ENCODE measurements at regions not wholly inside any gene's neighbourhood (a gene's known extent, or its start where the extent isn't known, plus 50 kb on each side); places are given as distances from the start of the nearest gene placed in this dataset.

DNA sequence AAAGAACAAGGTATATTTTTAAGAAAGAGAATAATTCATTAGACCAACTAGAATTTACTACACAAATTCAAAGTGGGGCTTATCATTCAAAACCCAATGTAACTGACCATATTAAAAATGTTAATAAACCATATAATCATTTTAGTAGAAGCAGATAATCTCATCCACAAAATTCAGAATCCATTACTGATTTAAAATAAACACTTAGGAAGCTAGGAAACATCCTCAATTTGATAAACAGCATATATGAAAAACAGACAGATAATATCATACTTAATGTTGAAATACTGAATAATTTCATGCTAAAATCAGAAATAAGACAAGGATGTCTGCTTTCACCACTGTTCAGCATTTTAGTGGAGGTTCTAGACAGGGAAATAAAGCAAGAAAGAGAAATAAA, 902.8 kb upstream of the PHF14 start:
- no peaks in the 10 kb centered on the region for H4K20me1 ChIP-seq (ENCODE audit: control insufficient read depth, extremely low read depth, insufficient read depth, low read length)
- no peak for TF ChIP-seq CTCF (optimal IDR thresholded peaks at IDR 0.05 in 1 of 3, IDR thresholded peaks at IDR 0.05 in 1 of 3, conservative IDR thresholded peaks at IDR 0.05 in 1 of 3; ENCODE audit: extremely low read depth in 1 of 3, insufficient read depth in 2 of 3, low read length in 3 of 3)
- no peak for TF ChIP-seq EZH2 (IDR thresholded peaks at IDR 0.05; ENCODE audit: low read length)
- H3K9me1 ChIP-seq (ENCODE audit: control insufficient read depth, extremely low read depth, insufficient read depth, low read length), result no peaks in the 10 kb centered on the region
- no peak overlapping the region for H2AFZ ChIP-seq (ENCODE audit: control insufficient read depth, low read length)
- FAIRE-seq (no peak), DNase-seq (ENCODE audit: low read depth, low spot score) (no peak)
- no peak overlapping the region for H3K4me3 ChIP-seq (ENCODE audit: control insufficient read depth in 2 of 3, extremely low read depth in 1 of 3, insufficient read depth in 2 of 3, low read depth in 1 of 3, low read length in 3 of 3)
- no peaks in the 10 kb centered on the region for H3K9me3 ChIP-seq (ENCODE audit: control insufficient read depth, low read depth, low read length)
- no peak overlapping the region for H3K27ac ChIP-seq (ENCODE audit: control insufficient read depth, insufficient read depth, low read length)
- H3K4me2 ChIP-seq (ENCODE audit: control insufficient read depth, extremely low read depth, insufficient read depth, low read depth, low read length), result no peak overlapping the region
- dilution Hi-C loops (cut with MboI; ENCODE audit: extremely low pct_ligation_motif_present, low sequenced_read_pairs), result no loop called here
- no peaks in the 10 kb centered on the region for H3K79me2 ChIP-seq (ENCODE audit: control insufficient read depth, insufficient read depth, low read length)
- H3K36me3 ChIP-seq (ENCODE audit: control insufficient read depth in 2 of 2, extremely low read depth in 1 of 2, insufficient read depth in 2 of 2, low read length in 2 of 2), result no peaks in the 10 kb centered on the region
- no peak overlapping the region for H3K9ac ChIP-seq (ENCODE audit: control insufficient read depth, extremely low read depth, insufficient read depth, low read length)
- no peaks in the 10 kb centered on the region for H3K27me3 ChIP-seq (ENCODE audit: control insufficient read depth, extremely low read depth, insufficient read depth, low read length)
- H3K4me1 ChIP-seq (ENCODE audit: control insufficient read depth, extremely low read depth, insufficient read depth, low read length), result no peaks in the 10 kb centered on the region

DNA sequence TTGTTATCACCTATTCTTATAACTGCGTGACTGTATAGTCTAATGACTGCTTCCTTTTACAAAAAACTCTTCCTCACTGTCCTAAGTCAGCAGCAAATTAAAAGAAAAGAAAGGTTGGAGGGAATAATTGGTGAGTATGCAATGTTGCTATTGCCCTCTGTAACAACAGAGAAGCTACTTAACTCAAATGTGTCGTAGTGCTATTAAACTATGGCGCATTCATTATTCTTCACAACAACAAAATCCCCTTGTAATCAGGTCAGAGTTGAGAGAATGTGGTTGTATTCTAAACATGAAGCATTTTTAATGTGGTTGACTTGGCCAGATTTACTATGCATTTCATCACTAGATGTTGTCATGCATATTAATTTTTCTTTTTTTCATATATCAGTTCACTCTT, 897.8 kb upstream of the PHF14 start:
- no peaks in the 10 kb centered on the region for H3K9me1 ChIP-seq (ENCODE audit: control insufficient read depth, extremely low read depth, insufficient read depth, low read length)
- H3K9ac ChIP-seq (ENCODE audit: control insufficient read depth, extremely low read depth, insufficient read depth, low read length), result no peak overlapping the region
- TF ChIP-seq CTCF (optimal IDR thresholded peaks at IDR 0.05 in 1 of 3, IDR thresholded peaks at IDR 0.05 in 1 of 3, conservative IDR thresholded peaks at IDR 0.05 in 1 of 3; ENCODE audit: extremely low read depth in 1 of 3, insufficient read depth in 2 of 3, low read length in 3 of 3), result no peak
- no peak for TF ChIP-seq EZH2 (IDR thresholded peaks at IDR 0.05; ENCODE audit: low read length)
- no peaks in the 10 kb centered on the region for H3K79me2 ChIP-seq (ENCODE audit: control insufficient read depth, insufficient read depth, low read length)
- no peaks in the 10 kb centered on the region for H3K27me3 ChIP-seq (ENCODE audit: control insufficient read depth, extremely low read depth, insufficient read depth, low read length)
- H3K4me1 ChIP-seq (ENCODE audit: control insufficient read depth, extremely low read depth, insufficient read depth, low read length), result no peaks in the 10 kb centered on the region
- H3K4me3 ChIP-seq (ENCODE audit: control insufficient read depth in 2 of 3, extremely low read depth in 1 of 3, insufficient read depth in 2 of 3, low read depth in 1 of 3, low read length in 3 of 3), result no peak overlapping the region
- dilution Hi-C loops (cut with MboI; ENCODE audit: extremely low pct_ligation_motif_present, low sequenced_read_pairs), result no loop called here
- no peak overlapping the region for H3K27ac ChIP-seq (ENCODE audit: control insufficient read depth, insufficient read depth, low read length)
- H3K36me3 ChIP-seq (ENCODE audit: control insufficient read depth in 2 of 2, extremely low read depth in 1 of 2, insufficient read depth in 2 of 2, low read length in 2 of 2), result no peaks in the 10 kb centered on the region
- peaks cover 3% of the 10 kb centered on the region for H3K9me3 ChIP-seq (ENCODE audit: control insufficient read depth, low read depth, low read length)
- no peak overlapping the region for H2AFZ ChIP-seq (ENCODE audit: control insufficient read depth, low read length)
- FAIRE-seq (no peak), DNase-seq (ENCODE audit: low read depth, low spot score) (no peak)
- no peak overlapping the region for H3K4me2 ChIP-seq (ENCODE audit: control insufficient read depth, extremely low read depth, insufficient read depth, low read depth, low read length)
- no peaks in the 10 kb centered on the region for H4K20me1 ChIP-seq (ENCODE audit: control insufficient read depth, extremely low read depth, insufficient read depth, low read length)

Measured in keratinocyte (primary cell).